ENCODE measurements at regions not wholly inside any gene's neighbourhood (a gene's known extent, or its start where the extent isn't known, plus 50 kb on each side); places are given as distances from the start of the nearest gene placed in this dataset.
A peak's percentile ranks its signal among the peaks of the same experiment; 100 is the strongest.
"Not testable (repeated sequence)": the region's sequence is repeated elsewhere in the genome, so short reads cannot be mapped to it uniquely, and the experiment has no call there.

DNA sequence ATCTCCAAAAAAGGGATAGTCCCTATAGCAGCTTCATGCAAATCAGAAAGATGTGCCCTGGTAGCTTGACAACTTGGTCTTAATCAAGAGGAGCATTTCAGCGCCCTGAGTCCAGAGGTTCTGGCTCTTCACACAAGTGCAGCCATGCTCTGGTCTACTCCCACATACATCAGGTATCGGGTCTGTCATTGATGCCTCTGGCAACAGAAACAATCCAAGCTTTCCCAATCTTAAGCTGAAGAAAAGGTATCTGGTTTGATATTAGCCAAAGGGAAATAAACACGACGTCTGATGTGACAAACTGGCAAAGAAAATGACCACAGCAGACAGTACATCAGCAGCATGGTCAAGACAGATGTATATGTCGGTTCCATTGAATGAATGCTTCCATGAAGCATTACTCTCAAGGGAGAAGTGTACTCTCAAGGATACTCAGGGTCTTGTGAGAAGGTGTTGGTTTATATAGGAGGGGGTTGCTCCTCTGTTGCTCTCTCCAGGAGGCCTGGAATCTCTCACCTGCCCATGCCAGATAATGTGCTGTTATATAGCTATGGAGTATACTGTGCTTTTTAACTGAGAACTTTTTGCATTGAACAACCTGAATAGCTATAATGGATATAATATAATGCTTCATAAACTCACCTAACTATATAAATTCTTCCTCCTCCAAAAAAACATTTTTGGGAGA is 879.6 kb upstream of the PCDH10 start:
- DNase-seq = no peak

DNA sequence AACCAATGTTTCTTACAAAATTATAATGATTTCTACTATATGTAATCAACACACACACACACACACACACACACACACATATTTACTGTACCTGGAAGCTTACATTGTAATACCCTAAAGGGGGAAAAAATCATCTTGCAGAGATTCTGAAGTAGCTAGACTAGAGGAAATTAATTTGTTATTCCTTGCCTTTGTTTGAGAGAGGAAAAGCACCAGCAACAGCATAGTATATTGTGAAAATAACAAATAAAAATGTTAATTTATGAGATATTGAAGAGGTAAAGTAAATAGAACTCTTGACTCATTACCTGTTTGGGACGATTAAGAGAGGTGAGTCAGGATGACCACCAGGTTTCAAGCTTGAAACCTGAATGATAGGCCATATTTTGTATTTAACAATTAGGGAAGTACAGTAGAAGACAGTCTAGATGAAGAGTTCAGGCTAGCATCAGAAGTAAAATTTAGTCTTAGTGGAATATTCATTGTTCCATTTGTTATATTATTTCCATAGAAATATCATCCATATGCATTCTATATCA is 873.4 kb upstream of the PCDH10 start:
- DNase-seq = no peak

DNA sequence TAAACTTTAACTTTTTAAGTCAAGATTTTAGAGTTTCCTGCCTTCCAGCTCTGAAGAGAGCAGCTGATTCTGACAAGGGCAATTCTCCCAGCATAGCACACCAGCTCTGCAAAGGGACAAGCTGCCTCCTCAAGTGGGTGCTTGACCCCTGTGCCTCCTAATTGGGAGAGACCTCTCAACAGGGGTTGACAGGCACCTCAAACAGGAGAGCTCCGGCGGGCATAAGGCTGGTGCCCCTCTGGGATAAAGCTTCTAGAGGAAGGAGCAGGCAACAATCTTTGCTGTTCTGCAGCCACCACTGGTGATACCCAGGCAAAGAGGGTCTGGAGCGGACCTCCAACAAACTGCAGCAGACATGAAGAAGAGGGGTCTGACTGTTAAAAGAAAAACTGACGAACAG is 872.9 kb upstream of the PCDH10 start:
- no peak for DNase-seq

DNA sequence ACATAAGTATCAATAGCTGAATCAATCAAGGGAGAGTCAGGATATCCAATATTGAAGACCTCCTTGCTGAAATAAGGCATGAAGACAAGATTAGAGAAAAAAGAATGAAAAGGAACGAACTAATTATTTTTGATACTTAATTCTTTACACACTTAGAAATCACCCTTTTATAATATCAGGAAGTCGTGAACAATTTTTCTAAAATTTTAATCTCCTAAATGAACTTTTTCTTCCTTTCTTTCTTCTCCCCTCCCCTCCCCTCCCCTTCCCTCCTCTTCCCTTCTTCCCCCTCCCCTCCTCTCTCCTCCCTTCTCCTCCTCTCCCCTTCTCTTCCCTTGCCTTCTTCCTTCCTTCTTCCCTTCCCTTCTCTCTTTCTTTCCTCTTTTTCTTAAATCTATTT is 872.1 kb upstream of the PCDH10 start:
- no peak for DNase-seq

DNA sequence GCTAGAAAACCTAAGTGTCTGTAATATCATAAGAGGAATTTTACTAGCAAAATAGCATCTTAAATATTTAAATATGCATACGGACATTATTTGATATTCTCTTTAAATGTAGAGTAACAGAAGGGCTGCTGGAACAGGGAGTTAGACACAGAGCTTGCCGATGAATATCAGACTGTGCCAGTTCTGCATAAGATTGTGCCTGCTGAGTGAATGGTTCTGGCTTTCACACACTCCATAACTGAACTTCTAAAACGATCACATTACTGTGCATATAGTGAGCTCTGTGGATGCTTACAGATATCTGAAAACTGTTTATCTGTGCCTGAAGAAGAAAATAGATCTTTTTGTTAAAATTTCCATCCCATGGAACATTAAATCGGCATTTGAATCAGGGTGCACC is 867.4 kb upstream of the PCDH10 start:
- DNase-seq = no peak

DNA sequence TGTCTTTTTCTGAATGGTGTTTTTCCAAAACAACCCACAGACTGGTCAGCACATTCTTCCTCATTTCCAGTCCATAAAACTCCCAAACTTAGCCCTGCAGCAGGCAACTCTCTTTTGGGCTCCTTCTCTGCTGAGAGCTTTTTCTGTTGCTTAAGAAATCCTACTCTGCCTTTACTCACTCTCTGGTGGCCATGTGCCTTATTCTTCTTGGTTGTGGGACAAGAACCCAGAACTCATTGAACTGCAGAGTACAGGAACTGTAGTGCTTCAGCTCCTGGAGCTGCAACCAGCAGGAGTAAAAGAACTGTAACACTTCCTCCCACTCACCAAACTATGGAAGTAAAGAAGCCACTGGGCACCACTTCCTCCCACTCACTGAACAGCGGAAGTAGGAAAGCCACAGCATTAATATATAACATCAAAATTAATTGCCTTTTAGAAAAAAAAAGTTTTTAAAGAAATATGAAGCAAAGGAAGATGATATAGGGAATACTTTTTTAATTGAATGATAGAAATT is 864.1 kb upstream of the PCDH10 start:
- DNase-seq = no peak

DNA sequence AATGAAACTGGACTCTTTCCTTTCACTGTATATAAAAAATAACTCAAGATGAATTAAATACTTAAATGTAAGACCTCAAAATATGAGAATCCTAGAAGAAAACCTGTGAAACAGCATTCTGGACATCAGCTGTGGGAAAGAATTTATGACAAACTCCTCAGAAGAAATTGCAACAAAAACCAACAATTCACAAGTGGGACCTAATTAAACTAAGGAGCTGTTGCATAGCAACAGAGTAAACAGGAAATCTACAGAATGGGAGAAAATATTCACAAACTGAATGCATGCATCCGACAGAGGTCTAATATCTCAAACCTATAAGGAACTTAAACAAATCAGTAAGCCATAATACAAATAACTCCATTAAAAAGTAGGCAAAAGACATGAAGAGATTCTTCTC is 851.7 kb upstream of the PCDH10 start:
- no peak for DNase-seq

DNA sequence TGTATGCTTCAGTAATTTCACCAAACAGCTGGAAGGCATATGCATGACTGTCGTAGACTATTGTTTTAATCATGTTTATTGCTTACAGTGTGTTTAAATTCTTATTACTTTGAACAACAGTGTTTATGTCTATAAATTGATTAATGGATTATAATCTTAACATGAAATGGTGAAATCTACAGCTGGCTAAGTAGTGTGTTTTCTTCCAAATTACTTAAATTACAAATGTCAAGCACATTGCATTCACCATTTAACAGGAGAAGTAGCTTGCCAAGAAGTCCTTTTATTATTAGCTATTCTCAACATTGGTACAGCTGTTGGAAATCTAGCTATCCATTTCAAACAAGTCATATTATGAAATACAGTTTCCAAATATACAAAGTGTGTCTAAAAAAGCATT is 849.3 kb upstream of the PCDH10 start:
- DNase-seq = no peak

DNA sequence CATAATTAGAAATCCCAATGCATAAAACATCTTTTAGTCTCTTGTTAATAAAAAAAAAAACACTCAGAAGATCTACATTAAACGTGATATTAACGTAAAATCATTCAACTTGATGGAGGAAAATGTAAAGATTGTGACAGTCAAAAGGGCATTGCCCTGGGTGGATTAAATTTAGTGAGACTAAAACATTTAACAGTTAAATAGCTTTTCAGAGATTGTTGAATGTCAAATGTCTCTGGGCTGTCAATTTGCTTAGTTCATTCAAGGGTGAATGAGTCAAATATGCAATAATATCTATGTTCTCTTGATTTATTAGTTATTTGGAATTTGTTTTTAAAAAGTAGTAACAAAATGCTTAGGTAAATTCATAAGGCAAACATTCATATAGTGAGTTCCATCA is 836.6 kb upstream of the PCDH10 start:
- DNase-seq = no peak

DNA sequence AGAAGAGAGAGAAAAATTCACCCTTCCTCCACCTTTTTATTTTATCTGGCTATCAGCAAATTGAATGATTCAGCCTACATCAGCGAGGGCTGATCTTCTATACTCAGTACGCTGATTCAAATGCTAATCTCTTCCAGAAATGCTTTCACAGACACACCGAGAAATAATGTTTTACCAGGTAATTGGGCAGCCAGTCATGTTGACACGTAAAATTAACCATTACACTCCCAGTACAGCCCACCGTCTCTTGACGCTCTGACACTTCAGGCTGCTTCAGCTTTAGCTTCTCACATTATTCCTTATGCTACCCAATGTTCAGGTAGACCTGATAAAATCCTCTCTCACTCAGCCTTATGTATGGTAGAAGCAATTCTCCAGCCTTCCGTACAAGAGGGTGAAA is 835.2 kb upstream of the PCDH10 start:
- DNase-seq = no peak

DNA sequence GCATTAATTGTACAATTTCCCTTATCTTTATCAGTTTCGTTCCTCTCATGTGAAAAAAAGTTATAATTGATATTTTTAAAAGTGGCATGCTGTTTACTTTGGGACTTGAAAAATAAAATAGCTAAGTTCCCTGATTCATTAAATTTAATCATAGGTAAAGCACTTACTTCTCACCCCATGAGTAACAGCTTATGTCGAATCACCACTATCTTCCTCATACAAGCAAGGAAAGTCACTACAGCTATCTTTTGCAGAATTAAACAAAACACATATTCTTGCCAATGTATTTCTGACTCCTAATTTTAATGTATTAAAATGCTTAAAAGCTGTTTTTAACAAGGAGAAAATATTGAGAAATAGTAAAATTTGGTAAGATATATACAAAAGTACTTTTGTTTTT is 832.4 kb upstream of the PCDH10 start:
- DNase-seq = no peak

DNA sequence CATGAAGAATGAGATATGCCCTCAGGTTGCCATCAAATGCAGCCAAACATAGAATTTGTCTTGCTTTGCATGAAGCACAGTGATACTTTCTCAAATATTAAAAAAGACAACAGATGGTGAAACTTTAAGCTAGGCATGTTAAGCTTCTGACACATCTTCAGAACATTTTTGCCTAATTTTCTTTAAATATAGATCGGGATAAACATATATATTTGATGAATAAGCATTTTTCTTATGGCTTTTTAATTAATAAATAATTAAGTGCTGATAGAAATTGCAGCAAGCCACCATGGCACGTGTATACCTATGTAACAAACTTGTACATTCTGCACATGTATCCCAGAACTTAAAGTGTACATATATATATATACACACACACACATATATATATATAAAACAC is 831.2 kb upstream of the PCDH10 start:
- no peak for DNase-seq

DNA sequence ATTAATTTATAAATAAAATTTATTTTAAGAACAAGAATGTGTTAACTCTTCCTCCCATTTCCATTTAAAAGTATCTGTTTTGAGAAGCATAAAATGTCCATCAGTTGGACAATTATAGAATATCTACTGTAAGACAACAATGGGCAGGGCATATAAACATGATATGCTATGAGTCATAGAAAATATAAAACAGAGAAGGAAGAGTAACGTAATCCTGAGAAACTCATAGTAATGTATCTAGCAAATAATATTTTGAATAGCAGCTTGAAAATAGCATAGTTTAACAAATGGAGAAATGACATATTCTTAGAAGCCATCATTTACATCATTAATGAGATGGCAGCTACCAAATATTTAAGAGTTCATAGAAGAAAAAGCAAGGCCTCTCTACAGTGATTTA is 820.3 kb upstream of the PCDH10 start:
- no peak for DNase-seq

DNA sequence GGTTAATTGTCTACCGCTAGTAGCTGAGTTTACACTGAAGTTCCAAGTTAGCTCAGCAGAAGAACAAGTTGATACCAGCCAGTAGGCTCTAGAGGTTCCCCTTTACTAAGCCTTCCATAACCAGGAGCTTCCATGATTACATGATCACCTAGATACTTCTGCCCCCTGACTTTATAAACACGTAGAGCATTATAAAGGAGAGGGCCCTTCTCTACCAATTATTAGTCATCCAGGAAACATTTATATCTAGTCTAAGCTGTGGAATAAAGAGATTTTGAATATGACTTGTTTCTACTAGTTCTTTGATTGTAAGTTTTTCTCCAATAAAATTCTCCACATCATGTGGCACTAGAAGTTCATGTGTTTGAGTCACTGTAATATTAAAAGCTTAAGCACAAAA is 818.1 kb upstream of the PCDH10 start:
- no peak for DNase-seq

DNA sequence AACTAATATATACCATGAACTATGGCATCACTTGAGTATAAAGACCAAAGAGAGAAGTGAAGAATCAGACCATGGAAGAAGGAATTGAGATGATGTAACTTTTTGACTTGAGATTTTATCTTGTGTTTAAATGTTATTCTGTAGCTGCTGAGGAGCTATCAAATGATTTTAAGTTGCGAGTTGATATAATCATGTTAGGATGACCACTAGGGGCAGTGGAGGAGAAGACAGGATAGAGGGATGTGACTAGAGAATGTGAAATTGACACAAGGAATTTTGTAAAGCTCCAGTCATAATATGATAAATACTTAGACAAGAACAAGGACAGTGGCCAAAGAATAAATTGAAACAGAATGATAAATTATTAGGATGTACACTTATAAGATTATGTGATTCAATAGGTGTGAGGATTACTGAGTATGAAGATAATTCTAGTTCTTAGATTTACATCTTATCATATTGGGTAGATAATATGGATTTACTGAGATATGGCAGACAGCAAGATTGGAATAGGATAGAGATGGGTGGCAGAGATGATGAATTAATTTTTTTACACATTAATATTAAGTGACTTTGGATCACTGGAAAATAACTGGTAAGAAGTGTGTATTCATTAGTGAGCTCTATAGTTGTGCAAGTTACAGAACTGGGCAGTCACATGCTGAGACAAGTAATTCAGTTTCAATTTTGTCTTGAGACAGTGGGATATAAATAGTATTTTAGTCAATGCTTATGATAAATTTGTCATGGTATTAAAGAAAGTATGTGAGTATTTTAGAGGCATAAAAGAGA is 816.0 kb upstream of the PCDH10 start:
- no peak for DNase-seq

DNA sequence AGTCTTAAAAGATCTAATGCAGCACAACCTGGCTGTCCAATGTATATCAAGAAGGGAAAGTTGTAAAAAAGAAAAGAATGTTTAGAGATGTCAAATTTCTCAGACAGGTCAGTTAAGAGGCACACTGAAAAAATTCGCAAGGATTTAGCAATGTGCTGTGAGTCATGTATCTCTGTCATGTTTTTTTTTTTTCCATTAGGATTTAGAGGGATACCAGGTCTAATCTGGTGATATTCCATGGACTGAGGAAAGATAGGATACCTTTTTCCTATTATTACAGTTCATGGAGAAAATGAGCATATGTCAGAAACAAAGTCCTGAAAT is 815.4 kb upstream of the PCDH10 start:
- no peak for DNase-seq

DNA sequence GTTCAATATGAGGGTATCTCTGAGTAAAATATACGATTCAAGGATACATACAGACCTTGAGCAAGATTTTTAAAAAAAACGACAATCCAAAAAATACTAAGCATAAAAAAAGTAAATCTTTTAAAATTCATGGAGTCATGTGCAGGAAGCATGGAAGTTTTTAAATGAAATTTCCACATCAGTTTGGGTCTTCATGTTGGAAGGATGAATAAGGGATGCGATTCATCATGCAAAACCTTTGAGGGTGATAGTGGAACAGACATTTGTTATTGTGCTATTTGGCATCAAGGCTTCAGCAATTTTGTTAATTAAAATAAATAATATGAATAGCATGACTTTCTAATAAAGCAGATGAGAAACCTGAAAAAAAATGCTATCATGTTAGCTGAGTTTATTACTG is 815.0 kb upstream of the PCDH10 start:
- DNase-seq = no peak

DNA sequence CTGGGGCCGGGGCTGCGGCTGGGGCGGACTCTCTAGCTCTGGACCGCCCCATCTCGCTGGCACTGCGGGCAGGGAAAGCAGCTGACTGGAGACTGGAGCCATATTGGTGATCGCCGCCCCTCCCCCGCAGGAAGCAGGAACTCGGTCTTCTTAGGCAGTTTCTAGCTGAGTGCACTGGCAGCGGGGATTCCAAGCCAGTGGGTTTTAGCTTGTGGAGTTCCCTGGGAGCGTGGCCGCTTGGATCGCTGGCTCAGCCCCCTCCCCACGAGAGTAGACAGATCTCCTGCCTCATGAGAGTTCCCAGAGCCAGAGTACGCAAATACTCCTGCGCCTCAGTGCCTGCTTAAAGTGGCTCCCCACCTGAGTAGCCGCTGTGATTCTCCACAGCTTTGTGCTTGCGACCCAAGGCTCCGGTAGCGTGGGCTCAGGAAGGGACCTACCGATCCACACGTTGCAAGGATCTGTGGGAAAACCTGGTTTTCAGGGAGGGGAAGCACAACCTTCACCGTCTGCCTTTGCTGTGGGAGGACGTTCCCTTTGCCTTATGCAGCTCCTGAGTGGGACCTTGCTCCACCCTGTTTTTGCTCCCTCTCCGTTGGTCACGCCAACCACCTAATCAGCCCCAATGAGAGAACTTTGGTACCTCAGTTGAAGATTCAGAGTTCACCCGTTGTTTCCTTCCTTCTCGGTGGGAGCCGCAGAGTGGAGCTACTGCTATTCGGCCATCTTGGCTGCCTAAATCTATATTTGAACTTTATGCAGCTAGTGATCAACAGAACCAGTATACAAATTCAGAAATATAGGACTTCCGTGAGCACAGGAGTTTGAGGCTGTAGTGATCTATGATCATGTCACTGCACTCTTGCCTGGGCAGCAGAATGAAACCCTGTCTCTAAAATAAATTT is 803.9 kb upstream of the PCDH10 start:
- peak; percentile 4 for DNase-seq

DNA sequence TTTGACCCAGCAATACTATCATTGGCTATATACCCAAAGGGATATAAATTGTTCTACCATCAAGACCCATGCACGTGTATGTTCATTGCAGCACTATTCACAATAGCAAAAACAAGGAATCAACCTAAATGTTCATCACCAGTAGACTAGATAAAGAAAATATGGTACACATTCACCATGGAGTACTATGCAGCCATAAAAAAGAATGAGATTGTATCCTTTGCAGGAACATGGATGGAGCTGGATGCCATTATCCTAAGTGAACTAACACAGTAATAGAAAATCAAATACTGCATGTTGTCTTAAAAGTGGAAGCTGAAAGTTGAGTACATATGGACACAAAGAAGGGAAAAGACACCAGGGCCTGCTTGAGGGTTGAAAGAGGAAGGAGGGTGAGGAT is 803.1 kb upstream of the PCDH10 start:
- DNase-seq = no peak

DNA sequence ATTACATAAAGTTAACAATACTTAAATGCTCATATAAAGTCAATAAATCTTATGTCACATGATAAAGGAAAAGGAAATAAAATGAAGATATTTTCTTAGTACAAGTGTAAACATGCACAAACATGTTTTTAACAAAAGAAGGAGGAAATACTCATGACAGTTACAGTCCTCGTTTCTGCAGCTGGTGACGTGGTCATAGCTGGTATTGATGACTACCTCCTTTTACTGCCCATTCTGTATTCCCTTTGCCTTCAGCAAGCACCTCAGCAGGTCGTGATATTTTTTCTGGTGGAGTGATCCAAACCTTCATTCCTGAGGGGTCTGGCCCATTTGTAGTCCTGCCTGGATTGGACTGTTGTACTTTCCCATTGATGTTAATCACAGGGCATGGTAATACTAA is 797.5 kb upstream of the PCDH10 start:
- DNase-seq = not testable (repeated sequence)

DNA sequence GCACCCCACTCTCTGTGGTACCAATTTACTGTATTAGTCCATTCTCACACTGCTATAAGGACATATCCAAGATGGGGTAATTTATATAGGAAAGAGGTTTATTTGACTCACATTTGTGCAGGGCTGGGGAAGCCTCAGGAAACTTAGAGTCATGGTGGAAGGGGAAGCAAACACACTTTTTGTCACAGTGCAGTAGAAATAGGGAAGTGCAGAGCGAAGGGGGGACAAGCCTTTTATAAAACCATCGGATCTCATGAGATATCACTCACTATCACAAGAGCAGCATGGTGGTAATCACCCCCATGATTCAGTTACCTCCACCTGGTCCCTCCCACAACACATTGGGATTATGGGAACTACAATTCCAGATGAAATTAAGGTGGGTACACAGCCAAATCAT is 766.9 kb upstream of the PCDH10 start:
- no peak for DNase-seq

DNA sequence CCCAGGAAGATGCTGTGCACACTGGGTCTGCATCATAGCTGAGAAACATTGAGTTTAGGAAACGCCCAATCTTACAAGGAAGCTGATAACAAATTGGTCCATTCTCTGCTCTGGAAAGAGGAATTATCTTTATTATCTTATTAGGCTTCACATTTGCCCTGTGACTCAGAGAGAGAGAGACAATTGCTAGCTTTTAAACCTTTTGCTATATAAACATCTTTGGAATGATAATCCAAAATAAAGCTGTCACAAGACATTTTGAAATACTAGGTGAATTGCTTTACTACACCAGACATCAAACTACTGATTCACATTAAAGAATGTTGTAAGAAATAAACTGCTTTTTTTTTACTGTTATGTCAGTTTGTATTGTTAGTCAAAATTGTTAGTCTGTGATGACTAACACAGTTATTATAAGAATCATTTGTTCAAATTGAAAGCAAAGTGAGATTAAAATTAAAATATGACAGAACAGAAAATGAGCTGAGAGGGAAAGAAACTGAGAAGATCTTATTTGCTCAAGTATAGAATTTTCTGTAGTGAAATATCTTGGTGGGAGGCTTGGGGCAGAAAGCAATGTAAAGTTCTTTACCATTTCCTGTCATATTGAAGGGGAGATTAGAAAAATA is 765.4 kb upstream of the PCDH10 start:
- no peak for DNase-seq

DNA sequence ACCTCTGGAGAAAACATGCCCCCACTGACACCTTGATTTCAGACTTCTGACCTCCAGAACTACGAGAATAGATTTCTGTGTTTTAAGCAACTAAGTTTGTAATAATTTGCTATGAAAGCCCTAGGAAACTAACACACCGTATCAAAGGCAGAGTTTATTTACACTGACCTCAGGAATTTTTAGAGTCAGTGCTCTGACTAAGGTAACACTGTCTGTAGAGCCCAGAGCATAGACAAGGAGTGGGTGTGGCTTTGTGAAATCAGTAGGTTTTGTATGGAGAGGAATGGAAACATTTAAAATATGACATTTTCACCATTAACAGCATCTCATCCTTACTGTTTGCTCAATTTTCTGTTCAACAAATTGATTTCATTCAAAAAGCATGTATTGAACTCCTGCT is 764.4 kb upstream of the PCDH10 start:
- DNase-seq = no peak
